GM21447 (cell line): ENCODE measurements at regions not wholly inside any gene's neighbourhood (a gene's known extent, or its start where the extent isn't known, plus 50 kb on each side); places are given as distances from the start of the nearest gene placed in this dataset.
"Not testable (repeated sequence)": the region's sequence is repeated elsewhere in the genome, so short reads cannot be mapped to it uniquely, and the experiment has no call there.

Experiments used
- ATAC-seq: cut with Tn5 transposase; IDR thresholded peaks from one replicate; pipeline ENCODE4 v1.9.1; 2021; ENCODE audit not compliant: unreplicated experiment

DNA sequence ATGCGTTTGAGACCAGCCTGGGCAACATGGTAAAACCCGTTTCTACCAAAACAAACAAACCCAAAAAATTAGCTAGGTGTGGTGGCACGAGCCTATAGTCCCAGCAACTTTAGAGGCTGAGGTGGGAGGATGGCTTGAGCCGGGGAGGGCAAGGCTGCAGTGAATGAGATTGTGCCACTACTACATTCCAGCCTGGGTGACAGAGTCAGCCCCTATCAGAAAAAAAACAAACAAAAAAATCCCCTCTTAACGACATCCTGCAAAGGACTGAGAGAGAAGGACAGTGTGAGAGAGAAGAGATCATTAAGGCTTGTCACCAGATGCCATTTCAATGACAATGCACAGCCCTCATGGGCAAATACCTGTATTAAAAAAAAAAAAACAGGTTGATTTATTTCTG, 266.7 kb upstream of the ATP10A start:
- ATAC-seq: no peak

DNA sequence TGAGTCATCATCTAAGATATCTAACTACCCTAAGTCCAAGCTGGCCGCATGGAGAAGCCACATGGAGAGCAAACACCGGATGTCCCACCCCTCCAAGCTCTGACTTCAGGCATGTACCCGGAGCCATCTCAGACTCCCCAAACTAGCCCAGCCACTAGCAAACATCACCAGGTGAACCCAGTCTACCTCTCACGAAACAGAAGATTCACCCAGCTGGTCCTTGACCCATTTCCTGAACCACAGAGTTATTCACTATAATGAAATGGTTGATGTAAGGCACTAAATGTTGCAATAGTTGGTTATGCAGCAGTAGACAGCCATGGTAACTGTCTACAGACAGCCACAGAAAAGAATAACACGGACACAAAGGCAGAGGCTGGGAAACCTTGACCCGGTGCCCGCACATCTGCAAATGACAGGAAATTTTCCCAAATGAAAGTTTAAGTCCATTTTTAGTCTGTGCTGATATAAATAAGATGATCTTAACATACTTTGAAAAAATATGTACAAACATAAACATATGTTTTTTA, 265.5 kb upstream of the ATP10A start:
- ATAC-seq: no peak

DNA sequence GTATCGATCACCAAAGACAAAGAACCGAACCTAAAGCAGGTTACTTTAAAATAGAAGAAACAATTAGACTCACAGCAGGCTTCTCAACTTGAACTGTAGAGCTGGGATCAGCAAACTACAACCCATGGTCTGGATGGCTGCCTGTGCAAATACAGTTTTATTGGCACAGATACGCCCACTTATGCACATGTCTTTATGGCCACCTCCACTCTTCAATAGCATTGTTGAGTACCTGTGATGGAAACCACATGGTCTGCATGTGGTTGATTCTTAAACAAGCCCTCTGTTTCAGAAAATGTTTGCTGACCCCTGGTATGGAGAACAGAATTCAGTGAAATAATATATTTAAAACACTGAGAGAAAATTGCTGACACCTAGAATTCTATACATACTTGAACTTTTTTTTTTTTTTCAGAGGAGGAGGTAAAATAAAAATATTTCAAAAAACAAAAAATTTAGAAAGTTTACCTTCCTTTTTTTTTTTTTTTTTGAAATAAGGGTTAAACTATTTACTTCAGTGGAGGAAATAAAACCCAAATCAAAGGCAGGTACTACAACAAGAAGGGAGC, 263.8 kb upstream of the ATP10A start:
- ATAC-seq: no peak

DNA sequence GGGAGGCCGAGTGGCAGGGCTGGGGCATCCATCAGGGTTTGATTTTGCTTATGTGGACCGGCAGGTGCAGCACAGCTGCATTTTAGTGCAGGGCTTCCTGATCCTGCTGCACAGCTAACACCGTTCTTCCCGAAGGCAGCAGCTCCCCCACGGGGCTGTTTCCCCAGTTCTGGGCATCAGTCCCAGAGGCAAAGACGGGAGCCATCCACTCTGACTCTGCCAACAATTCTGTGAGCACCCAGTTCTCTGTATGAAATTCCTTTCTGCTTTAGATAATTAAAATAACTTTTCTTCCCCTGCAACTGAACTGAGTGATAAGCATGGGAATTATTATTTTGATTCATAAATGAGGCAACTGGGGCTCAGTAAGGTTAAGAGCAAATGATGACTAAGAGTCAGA, 262.9 kb upstream of the ATP10A start:
- no peak for ATAC-seq

- no peak for ATAC-seq
These were observed 262.5 kb upstream of the ATP10A start for GRCh38 chr15:26125664-26126063.

GRCh38 chr15:26119322-26119721, 256.2 kb upstream of the ATP10A start:
- ATAC-seq: no peak

GRCh38 chr15:26115229-26115943, 252.3 kb upstream of the ATP10A start:
- ATAC-seq: no peak

GRCh38 chr15:26114128-26114527, 251.0 kb upstream of the ATP10A start:
- not testable (repeated sequence) for ATAC-seq

- no peak for ATAC-seq
These were observed 250.2 kb upstream of the ATP10A start for GRCh38 chr15:26113296-26113695.

- ATAC-seq: no peak
These were observed 246.1 kb upstream of the ATP10A start for GRCh38 chr15:26109203-26109602.

GRCh38 chr15:26106556-26106955, 243.4 kb upstream of the ATP10A start:
- ATAC-seq: no peak

DNA sequence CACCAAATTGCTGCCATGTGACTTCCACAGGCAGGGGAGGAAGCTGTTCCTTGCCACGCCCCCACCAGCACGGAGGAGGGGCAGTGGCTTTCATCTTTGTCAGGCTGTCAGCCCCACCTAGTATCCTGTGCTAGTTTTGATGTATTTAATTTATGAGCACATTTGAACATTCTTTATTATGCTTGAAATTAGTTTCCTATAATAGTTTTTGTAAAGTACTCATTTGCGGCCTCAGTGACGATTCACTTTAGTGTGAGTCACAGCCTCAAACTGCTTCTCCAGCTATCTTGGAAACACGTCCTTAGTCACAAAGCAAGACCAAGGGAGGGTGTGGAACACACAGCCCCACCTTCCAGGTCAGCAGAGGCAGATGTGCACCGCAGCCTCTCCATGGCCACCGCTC, 239.9 kb upstream of the ATP10A start:
- ATAC-seq: no peak

GRCh38 chr15:26102365-26102764, 239.2 kb upstream of the ATP10A start:
- no peak for ATAC-seq

- ATAC-seq: no peak
These were observed 238.3 kb upstream of the ATP10A start for GRCh38 chr15:26101443-26101842.

GRCh38 chr15:26098801-26099200, 235.7 kb upstream of the ATP10A start:
- no peak for ATAC-seq

- no peak for ATAC-seq
These were observed 234.1 kb upstream of the ATP10A start for GRCh38 chr15:26097216-26097615.

DNA sequence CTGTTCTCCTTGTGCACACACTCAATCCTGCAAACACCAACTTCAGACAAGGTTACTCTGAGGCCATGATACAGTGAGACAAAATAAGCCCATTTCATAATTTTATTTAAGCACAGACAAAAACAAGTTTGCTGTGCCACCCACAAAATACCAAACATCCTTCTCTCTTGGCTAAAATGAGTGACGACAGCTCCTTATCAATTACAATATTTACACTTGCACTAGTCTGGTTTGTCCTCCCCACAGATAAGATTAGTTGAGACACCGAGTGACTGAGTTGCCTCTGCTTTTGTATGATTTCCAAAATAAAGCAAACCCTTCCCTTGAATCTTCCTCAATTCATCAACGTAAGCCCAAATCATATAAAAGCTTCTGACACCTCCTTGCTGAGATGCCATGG, 233.5 kb upstream of the ATP10A start:
- ATAC-seq: no peak

DNA sequence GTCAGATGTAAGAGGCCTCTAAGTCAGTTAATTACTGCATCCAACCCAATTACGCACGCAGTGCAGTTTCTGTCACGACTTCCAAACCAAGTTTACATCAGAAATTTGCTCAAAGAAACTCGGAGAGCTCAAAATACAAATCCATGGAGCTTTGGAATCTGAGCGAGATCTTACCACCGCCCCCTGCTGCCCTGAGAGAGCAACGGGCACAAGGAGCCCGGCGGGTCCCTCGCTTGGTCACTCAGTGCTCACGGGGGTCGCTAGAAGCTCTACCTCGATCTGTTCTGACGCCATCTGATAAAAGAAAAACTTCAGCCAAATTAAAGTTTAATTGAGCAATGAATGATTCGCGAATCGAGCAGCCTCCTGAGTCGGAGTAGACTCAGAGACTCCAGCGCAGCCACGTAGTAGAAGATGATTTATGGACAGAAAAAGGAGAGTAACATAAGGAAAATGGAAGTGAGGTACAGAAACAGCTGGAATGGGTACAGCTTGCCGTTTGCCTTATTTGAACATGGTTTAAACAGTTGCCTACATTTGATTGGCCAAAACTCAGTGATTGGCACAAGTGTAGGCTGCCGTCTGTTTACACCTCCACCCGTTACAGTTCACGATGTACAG, 232.7 kb upstream of the ATP10A start:
- ATAC-seq: no peak

DNA sequence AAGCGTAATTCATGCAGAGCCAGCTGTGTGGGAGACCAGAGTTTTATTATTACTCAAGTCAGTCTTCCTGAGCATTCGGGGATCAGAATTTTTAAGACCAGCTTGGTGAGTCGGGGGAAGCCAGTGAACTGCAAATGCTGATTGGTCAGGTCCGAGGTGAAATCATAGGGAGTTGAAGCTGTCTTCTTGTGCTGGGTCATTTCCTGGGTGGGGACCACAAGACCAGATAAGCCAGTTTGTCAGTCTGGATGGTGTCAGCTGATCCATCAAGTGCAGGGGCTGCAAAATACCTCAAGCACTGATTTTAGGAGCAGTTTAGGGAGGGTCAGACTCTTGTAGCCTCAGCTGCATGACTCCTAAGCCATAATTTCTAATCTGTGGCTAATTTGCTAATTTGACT, 228.1 kb upstream of the ATP10A start:
- no peak for ATAC-seq

DNA sequence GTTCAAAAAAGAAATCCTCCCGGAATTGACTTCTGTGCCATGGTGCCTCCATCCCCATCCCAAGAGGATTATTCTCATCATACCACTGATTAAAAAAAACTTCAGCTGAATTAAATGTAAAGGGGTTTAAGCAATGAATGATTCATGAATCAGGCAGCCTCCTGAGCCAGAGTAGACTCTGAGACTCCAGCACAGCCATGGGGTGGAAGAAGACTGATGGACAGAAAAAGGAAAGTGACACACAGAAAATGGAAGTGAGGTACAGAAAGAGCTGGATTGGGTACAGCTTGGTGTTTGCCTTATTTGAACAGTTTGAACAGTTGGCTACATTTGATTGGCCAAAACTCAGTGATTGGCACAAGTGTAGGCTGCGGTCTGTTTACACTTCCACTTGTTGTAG, 224.8 kb upstream of the ATP10A start:
- no peak for ATAC-seq

DNA sequence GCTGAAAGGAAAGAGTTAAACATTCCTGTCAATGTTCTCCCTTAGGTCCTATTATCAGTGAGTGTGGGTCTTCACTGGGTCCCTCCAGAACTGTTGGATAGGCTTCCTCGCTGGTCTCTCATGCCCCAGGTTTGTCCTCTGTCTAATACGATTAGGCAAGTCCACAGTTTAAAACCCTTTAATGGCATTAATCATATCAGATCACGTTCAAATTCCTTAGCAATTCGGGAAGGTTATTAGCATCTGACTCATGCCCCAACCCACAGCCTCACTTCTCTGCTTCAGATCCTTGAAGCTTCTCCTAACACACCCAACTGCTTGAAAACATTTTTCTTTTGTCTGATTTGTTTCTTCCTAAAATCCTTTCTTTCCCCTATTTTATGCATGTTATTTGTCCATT, 224.3 kb upstream of the ATP10A start:
- ATAC-seq: no peak

- no peak for ATAC-seq
These were observed 221.6 kb upstream of the ATP10A start for GRCh38 chr15:26084771-26085170.
